ENCODE measurements at regions not wholly inside any gene's neighbourhood (a gene's known extent, or its start where the extent isn't known, plus 50 kb on each side); places are given as distances from the start of the nearest gene placed in this dataset.

- TF ChIP-seq POLR2A (IDR thresholded peaks at IDR 0.05) (no peak), CTCF (IDR thresholded peaks at IDR 0.05) (no peak)
Observed at GRCh38 chr6:137307163-137307854, 88.1 kb upstream of the IFNGR1 start.
